ENCODE measurements at regions not wholly inside any gene's neighbourhood (a gene's known extent, or its start where the extent isn't known, plus 50 kb on each side); places are given as distances from the start of the nearest gene placed in this dataset.

- Histone ChIP-seq H3K4me3 (ENCODE audit: low read length) (no peak overlapping the region), H3K36me3 (ENCODE audit: control insufficient read depth, insufficient read depth, low read length, severe bottlenecking) (no peaks in the 10 kb centered on the region), H3K4me1 (ENCODE audit: control insufficient read depth, insufficient read depth, low read length) (no peaks in the 10 kb centered on the region), H3K27me3 (replicated peaks; ENCODE audit: control insufficient read depth, insufficient read depth, low read length) (no peaks in the 10 kb centered on the region), H3K9ac (ENCODE audit: low read length) (no peak overlapping the region), H3K9me3 (ENCODE audit: control insufficient read depth, low read length) (no peaks in the 10 kb centered on the region)
- DNase-seq (ENCODE audit: low read depth) = no peak
These were observed 265.4 kb upstream of the VLDLR start for GRCh38 chr9:2356041-2356790.

DNA sequence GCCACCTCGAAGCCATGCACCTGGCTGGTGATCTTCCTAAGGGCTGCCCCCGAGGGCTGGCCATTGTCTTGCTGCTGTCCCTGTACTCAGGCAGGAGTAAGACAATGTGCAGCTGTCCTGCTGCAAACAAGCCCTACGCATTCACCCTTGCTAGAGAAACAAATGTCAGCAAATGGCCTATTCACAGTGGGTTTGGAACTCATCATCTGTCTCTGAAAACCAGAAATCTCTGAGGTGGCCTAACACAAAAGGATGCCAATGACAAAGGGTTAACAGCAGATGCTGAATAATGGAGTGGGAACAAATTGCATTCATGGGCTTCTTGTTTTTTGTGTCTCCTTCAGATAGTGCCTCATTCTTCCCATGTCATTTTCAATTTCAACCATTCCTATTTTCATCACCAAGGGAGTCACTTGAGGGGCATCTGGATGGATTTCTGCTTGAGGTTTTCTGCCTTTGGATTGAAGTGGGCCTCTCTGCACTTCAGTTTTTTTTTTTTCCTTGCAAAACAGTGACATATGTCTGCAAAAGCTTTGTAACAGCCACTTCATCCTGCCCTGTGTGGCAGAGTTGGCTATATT lies 261.6 kb upstream of the VLDLR start:
- Histone ChIP-seq H3K9ac (ENCODE audit: low read length) (no peak overlapping the region), H3K36me3 (ENCODE audit: control insufficient read depth, insufficient read depth, low read length, severe bottlenecking) (no peaks in the 10 kb centered on the region), H3K9me3 (ENCODE audit: control insufficient read depth, low read length) (no peaks in the 10 kb centered on the region), H3K4me1 (ENCODE audit: control insufficient read depth, insufficient read depth, low read length) (no peaks in the 10 kb centered on the region), H3K27me3 (replicated peaks; ENCODE audit: control insufficient read depth, insufficient read depth, low read length) (no peaks in the 10 kb centered on the region), H3K4me3 (ENCODE audit: low read length) (no peak overlapping the region)
- DNase-seq (ENCODE audit: low read depth) = no peak

DNA sequence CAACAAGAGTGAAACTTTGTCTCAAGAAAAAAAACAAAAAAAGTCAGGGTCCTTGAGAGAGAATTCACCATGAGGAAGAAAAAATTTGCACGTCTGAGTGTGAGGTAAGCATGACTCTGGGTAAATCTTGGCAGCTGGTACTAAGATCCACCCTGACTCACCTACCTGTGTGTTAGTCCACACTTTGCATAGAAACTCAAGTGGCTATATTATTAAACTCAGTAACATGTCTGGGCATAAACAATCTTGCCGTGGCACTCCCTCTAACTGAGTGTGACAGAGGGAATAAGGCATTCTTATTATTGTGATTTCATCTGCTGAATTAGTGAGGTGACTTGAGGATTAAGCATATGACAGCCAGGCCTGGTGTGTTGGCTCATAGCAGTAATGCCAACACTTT lies 259.4 kb upstream of the VLDLR start:
- Histone ChIP-seq H3K4me1 (ENCODE audit: control insufficient read depth, insufficient read depth, low read length) (no peaks in the 10 kb centered on the region), H3K27me3 (replicated peaks; ENCODE audit: control insufficient read depth, insufficient read depth, low read length) (no peaks in the 10 kb centered on the region)

DNA sequence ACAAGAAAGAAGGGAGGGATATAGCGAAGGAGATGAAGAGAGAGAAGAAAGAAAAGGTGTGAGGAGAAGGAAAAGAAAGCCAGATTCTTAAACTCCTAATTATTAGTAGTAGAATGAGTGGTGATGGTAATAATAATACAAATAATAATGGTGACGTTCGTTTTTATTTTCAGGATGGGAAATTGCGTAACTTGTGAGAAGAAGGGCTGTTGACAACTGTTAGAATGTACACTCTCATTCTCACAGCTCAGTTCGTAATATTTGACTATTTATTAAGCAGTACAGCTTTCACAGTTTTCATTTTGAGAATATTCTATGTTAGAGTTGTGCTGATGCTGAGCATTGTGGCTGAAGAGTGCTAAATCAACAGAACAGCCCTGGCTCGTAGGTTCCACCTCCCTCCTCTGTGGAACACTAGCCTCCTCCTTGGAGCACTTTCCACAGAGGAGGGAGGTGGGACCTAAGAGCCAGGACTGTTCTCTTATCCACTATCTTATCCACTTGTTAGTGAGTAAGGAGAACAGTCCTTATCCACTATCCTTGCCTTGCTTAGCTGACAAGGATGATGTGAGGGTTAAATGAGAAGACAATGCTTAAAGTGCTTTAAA lies 258.3 kb upstream of the VLDLR start:
- Histone ChIP-seq H3K27me3 (replicated peaks; ENCODE audit: control insufficient read depth, insufficient read depth, low read length) (no peaks in the 10 kb centered on the region), H3K36me3 (ENCODE audit: control insufficient read depth, insufficient read depth, low read length, severe bottlenecking) (no peaks in the 10 kb centered on the region), H3K4me1 (ENCODE audit: control insufficient read depth, insufficient read depth, low read length) (no peaks in the 10 kb centered on the region), H3K4me3 (ENCODE audit: low read length) (no peak overlapping the region), H3K9ac (ENCODE audit: low read length) (no peak overlapping the region), H3K9me3 (ENCODE audit: control insufficient read depth, low read length) (no peaks in the 10 kb centered on the region)
- DNase-seq (ENCODE audit: low read depth) = no peak

More for the DNA sequence above, 259.4 kb upstream of the VLDLR start:
- H3K9me3 ChIP-seq (ENCODE audit: control insufficient read depth, low read length) = no peaks in the 10 kb centered on the region
- no peak overlapping the region for H3K4me3 ChIP-seq (ENCODE audit: low read length)
- H3K9ac ChIP-seq (ENCODE audit: low read length) = no peak overlapping the region
- no peaks in the 10 kb centered on the region for H3K36me3 ChIP-seq (ENCODE audit: control insufficient read depth, insufficient read depth, low read length, severe bottlenecking)
- DNase-seq (ENCODE audit: low read depth) = no peak

DNA sequence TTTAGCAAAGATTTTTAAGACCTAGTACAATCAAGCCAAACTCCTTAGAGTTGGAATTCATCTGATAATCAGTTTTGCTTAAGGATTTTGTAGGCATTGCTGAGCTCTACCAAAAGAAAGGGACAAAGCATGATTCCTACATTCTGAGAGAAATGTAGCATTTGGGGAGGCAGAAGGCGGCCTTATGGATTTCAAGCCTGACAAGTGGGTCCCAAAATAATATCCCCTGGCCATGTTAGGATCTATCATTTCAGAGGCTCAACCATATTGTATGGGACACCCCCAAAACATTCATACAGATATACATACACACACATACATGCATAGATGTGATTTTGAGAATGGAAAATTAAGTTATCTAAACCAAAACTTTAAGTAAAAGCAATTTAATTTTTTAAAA lies 257.8 kb upstream of the VLDLR start:
- Histone ChIP-seq H3K4me3 (ENCODE audit: low read length) (no peak overlapping the region), H3K27me3 (replicated peaks; ENCODE audit: control insufficient read depth, insufficient read depth, low read length) (no peaks in the 10 kb centered on the region), H3K4me1 (ENCODE audit: control insufficient read depth, insufficient read depth, low read length) (no peaks in the 10 kb centered on the region), H3K9me3 (ENCODE audit: control insufficient read depth, low read length) (no peaks in the 10 kb centered on the region), H3K36me3 (ENCODE audit: control insufficient read depth, insufficient read depth, low read length, severe bottlenecking) (no peaks in the 10 kb centered on the region), H3K9ac (ENCODE audit: low read length) (no peak overlapping the region)
- DNase-seq (ENCODE audit: low read depth) = no peak

DNA sequence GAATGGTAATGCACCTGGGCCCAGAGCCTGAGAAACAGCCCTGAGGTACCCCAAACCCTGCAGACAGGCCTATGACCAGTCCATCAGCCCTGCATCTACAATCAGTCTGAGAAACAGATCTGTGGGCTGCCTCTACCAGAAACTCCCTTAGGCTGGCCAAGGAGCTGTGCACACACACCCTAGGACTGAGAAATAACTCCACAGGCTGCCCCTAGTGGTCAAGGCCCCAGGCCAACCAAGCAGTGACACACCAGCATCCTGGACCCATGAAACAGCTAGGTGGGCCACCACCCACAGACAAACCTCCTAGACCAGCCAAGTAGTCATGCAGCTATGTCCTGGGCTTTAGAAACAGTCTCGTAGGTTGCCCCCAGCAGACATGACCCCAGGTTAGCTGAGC lies 253.6 kb upstream of the VLDLR start:
- Histone ChIP-seq H3K4me3 (ENCODE audit: low read length) (no peak overlapping the region), H3K4me1 (ENCODE audit: control insufficient read depth, insufficient read depth, low read length) (no peaks in the 10 kb centered on the region), H3K36me3 (ENCODE audit: control insufficient read depth, insufficient read depth, low read length, severe bottlenecking) (no peaks in the 10 kb centered on the region), H3K9me3 (ENCODE audit: control insufficient read depth, low read length) (no peaks in the 10 kb centered on the region), H3K9ac (ENCODE audit: low read length) (no peak overlapping the region), H3K27me3 (replicated peaks; ENCODE audit: control insufficient read depth, insufficient read depth, low read length) (no peaks in the 10 kb centered on the region)
- no peak for DNase-seq (ENCODE audit: low read depth)

- Histone ChIP-seq H3K4me3 (ENCODE audit: low read length) (no peak overlapping the region), H3K4me1 (ENCODE audit: control insufficient read depth, insufficient read depth, low read length) (no peaks in the 10 kb centered on the region), H3K27me3 (replicated peaks; ENCODE audit: control insufficient read depth, insufficient read depth, low read length) (no peaks in the 10 kb centered on the region), H3K9ac (ENCODE audit: low read length) (no peak overlapping the region), H3K36me3 (ENCODE audit: control insufficient read depth, insufficient read depth, low read length, severe bottlenecking) (no peaks in the 10 kb centered on the region), H3K9me3 (ENCODE audit: control insufficient read depth, low read length) (peaks cover 11% of the 10 kb centered on the region)
- no peak for DNase-seq (ENCODE audit: low read depth)
These were observed 247.9 kb upstream of the VLDLR start for GRCh38 chr9:2373648-2374047.

DNA sequence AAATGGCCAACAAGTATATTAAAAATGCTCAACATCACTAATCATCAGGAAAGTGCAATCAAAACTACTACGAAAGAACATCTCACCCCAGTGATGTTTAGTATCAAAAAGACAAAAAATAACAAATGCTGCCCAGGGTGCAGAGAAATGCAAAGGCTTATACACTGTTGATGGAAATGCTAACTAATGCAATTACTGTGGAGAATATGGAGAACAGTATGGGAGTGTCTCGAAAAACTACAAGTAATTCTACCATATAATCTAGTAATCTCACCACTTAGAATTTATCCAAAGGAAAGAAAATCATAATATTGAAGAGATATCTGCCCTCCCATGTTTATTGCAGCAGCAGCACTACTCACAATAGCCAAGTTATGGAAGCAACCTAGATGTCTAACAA lies 246.5 kb upstream of the VLDLR start:
- no peaks in the 10 kb centered on the region for H3K36me3 ChIP-seq (ENCODE audit: control insufficient read depth, insufficient read depth, low read length, severe bottlenecking)
- H3K4me1 ChIP-seq (ENCODE audit: control insufficient read depth, insufficient read depth, low read length) = no peaks in the 10 kb centered on the region
- H3K9ac ChIP-seq (ENCODE audit: low read length) = no peak overlapping the region
- no peak for DNase-seq (ENCODE audit: low read depth)
- H3K4me3 ChIP-seq (ENCODE audit: low read length) = no peak overlapping the region
- H3K9me3 ChIP-seq (ENCODE audit: control insufficient read depth, low read length) = peaks cover 11% of the 10 kb centered on the region
- H3K27me3 ChIP-seq (replicated peaks; ENCODE audit: control insufficient read depth, insufficient read depth, low read length) = no peaks in the 10 kb centered on the region

GRCh38 chr9:2377117-2377516 lies 244.5 kb upstream of the VLDLR start:
- Histone ChIP-seq H3K4me1 (ENCODE audit: control insufficient read depth, insufficient read depth, low read length) (no peaks in the 10 kb centered on the region), H3K9me3 (ENCODE audit: control insufficient read depth, low read length) (peaks cover 11% of the 10 kb centered on the region), H3K9ac (ENCODE audit: low read length) (no peak overlapping the region), H3K27me3 (replicated peaks; ENCODE audit: control insufficient read depth, insufficient read depth, low read length) (no peaks in the 10 kb centered on the region), H3K4me3 (ENCODE audit: low read length) (no peak overlapping the region), H3K36me3 (ENCODE audit: control insufficient read depth, insufficient read depth, low read length, severe bottlenecking) (no peaks in the 10 kb centered on the region)
- no peak for DNase-seq (ENCODE audit: low read depth)

DNA sequence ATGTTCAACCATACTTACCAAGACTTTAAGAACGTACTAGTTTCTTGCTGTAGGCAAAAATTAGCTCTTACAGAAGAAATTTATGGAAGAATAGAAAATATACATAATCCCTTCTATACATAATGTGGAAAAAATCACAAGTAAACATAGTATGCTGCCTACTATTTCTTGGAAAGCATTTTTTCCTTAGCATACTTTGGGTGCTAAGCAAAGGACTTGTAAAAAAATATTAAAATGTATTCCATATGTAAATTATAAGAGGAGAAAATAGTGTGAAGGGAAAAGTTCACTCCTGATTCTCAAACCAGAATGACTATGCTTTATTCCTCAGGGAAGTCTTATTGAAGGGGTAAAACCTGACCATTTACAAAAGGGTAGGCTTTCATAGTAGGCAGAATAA lies 243.8 kb upstream of the VLDLR start:
- Histone ChIP-seq H3K4me1 (ENCODE audit: control insufficient read depth, insufficient read depth, low read length) (no peaks in the 10 kb centered on the region), H3K27me3 (replicated peaks; ENCODE audit: control insufficient read depth, insufficient read depth, low read length) (no peaks in the 10 kb centered on the region), H3K4me3 (ENCODE audit: low read length) (no peak overlapping the region), H3K9ac (ENCODE audit: low read length) (no peak overlapping the region), H3K36me3 (ENCODE audit: control insufficient read depth, insufficient read depth, low read length, severe bottlenecking) (no peaks in the 10 kb centered on the region), H3K9me3 (ENCODE audit: control insufficient read depth, low read length) (peaks cover 11% of the 10 kb centered on the region)
- no peak for DNase-seq (ENCODE audit: low read depth)

- Histone ChIP-seq H3K9me3 (ENCODE audit: control insufficient read depth, low read length) (peaks cover 11% of the 10 kb centered on the region), H3K36me3 (ENCODE audit: control insufficient read depth, insufficient read depth, low read length, severe bottlenecking) (no peaks in the 10 kb centered on the region), H3K9ac (ENCODE audit: low read length) (no peak overlapping the region), H3K27me3 (replicated peaks; ENCODE audit: control insufficient read depth, insufficient read depth, low read length) (no peaks in the 10 kb centered on the region), H3K4me1 (ENCODE audit: control insufficient read depth, insufficient read depth, low read length) (no peaks in the 10 kb centered on the region), H3K4me3 (ENCODE audit: low read length) (no peak overlapping the region)
- DNase-seq (ENCODE audit: low read depth) = no peak
These were observed 243.3 kb upstream of the VLDLR start for GRCh38 chr9:2378266-2378665.
